DOHH2 (cell line): ENCODE measurements at regions not wholly inside any gene's neighbourhood (a gene's known extent, or its start where the extent isn't known, plus 50 kb on each side); places are given as distances from the start of the nearest gene placed in this dataset.

Source experiments
- EZH2phosphoT487 ChIP-seq: fragments of 200-600 bp; sonication (generic); IDR thresholded peaks from 2 replicates; pipeline ENCODE4 v1.6.1; 2017; ENCODE audit warnings: borderline replicate concordance, mild to moderate bottlenecking, antibody characterized with exemption, low read length, moderate library complexity, mixed read lengths
- TF ChIP-seq, protein P1 (sequence below): fragments of 200-600 bp; sonication (generic); IDR thresholded peaks from one replicate; pipeline ENCODE4 v1.5.1; 2014; ENCODE audit warnings: antibody characterized with exemption, mild to moderate bottlenecking, low read depth, low read length; ENCODE audit not compliant: poor library complexity, severe bottlenecking

DNA sequence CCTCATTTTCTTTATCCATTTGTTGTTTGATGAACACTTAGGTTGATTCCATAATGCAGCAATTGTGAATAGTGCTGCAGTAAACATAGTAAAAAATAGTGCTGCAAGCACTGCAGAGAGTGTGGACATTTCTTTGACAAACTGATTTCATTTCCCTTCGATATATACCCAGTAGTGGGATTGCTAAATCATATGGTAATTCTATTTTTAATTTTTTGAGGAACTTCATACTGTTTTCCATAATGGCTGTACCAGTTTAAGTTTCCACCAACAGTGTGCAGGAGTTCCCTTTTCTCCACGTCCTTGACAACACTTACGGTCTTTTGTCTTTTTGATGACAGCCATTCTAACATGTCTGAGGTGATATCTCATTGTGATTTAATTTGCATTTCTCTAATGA lies 138.2 kb upstream of the PLPPR1 start:
- TF ChIP-seq, protein P1, sequence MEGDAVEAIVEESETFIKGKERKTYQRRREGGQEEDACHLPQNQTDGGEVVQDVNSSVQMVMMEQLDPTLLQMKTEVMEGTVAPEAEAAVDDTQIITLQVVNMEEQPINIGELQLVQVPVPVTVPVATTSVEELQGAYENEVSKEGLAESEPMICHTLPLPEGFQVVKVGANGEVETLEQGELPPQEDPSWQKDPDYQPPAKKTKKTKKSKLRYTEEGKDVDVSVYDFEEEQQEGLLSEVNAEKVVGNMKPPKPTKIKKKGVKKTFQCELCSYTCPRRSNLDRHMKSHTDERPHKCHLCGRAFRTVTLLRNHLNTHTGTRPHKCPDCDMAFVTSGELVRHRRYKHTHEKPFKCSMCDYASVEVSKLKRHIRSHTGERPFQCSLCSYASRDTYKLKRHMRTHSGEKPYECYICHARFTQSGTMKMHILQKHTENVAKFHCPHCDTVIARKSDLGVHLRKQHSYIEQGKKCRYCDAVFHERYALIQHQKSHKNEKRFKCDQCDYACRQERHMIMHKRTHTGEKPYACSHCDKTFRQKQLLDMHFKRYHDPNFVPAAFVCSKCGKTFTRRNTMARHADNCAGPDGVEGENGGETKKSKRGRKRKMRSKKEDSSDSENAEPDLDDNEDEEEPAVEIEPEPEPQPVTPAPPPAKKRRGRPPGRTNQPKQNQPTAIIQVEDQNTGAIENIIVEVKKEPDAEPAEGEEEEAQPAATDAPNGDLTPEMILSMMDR, result no peak
- no peak for TF ChIP-seq EZH2phosphoT487
